ENCODE measurements at regions not wholly inside any gene's neighbourhood (a gene's known extent, or its start where the extent isn't known, plus 50 kb on each side); places are given as distances from the start of the nearest gene placed in this dataset.

GRCh38 chr5:68419637-68420452 lies 204.3 kb downstream of the PIK3R1 start:
- H3K27ac Mint-ChIP-seq: no peak overlapping the region
- peaks cover 13% of the 10 kb centered on the region for H3K4me1 Mint-ChIP-seq
- ATAC-seq (no peak), DNase-seq (no peak)
- H3K4me3 Mint-ChIP-seq: no peak overlapping the region
- H3K27me3 Mint-ChIP-seq: no peaks in the 10 kb centered on the region
- no peaks in the 10 kb centered on the region for H3K36me3 Mint-ChIP-seq (ENCODE audit: low read depth)
- no peaks in the 10 kb centered on the region for H3K9me3 ChIP-seq (ENCODE audit: control insufficient read depth, low read length, poor library complexity, severe bottlenecking)

GRCh38 chr5:68420476-68421344 lies 205.2 kb downstream of the PIK3R1 start:
- H3K4me1 Mint-ChIP-seq: peaks cover 18% of the 10 kb centered on the region
- no peak overlapping the region for H3K4me3 Mint-ChIP-seq
- H3K27ac Mint-ChIP-seq: no peak overlapping the region
- H3K36me3 Mint-ChIP-seq (ENCODE audit: low read depth): no peaks in the 10 kb centered on the region
- DNase-seq (no peak), ATAC-seq (no peak)
- H3K27me3 Mint-ChIP-seq: no peaks in the 10 kb centered on the region
- no peaks in the 10 kb centered on the region for H3K9me3 ChIP-seq (ENCODE audit: control insufficient read depth, low read length, poor library complexity, severe bottlenecking)

GRCh38 chr5:68421485-68422220 lies 206.1 kb downstream of the PIK3R1 start:
- Mint-ChIP-seq H3K36me3 (ENCODE audit: low read depth) (no peaks in the 10 kb centered on the region), H3K27ac (no peak overlapping the region), H3K27me3 (no peaks in the 10 kb centered on the region), H3K4me3 (no peak overlapping the region), H3K4me1 (peaks cover 25% of the 10 kb centered on the region)
- ATAC-seq: no peak
- no peaks in the 10 kb centered on the region for H3K9me3 ChIP-seq (ENCODE audit: control insufficient read depth, low read length, poor library complexity, severe bottlenecking)
- no peak for DNase-seq

- H3K36me3 Mint-ChIP-seq (ENCODE audit: low read depth): no peaks in the 10 kb centered on the region
- peaks cover 26% of the 10 kb centered on the region for H3K4me1 Mint-ChIP-seq
- peak overlapping the region; percentile 83 for H3K27ac Mint-ChIP-seq
- ATAC-seq: no peak
- H3K27me3 Mint-ChIP-seq: no peaks in the 10 kb centered on the region
- no peak for DNase-seq
- H3K4me3 Mint-ChIP-seq: no peak overlapping the region
- H3K9me3 ChIP-seq (ENCODE audit: control insufficient read depth, low read length, poor library complexity, severe bottlenecking): no peaks in the 10 kb centered on the region
These were observed 207.7 kb downstream of the PIK3R1 start for GRCh38 chr5:68423154-68423811.

GRCh38 chr5:68424799-68425537 lies 209.4 kb downstream of the PIK3R1 start:
- Mint-ChIP-seq H3K27me3 (no peaks in the 10 kb centered on the region), H3K36me3 (ENCODE audit: low read depth) (no peaks in the 10 kb centered on the region), H3K27ac (peak overlapping the region; percentile 83), H3K4me3 (peak overlapping the region; percentile 19), H3K4me1 (peaks cover 26% of the 10 kb centered on the region)
- DNase-seq: no peak
- ATAC-seq: peak; percentile 92
- H3K9me3 ChIP-seq (ENCODE audit: control insufficient read depth, low read length, poor library complexity, severe bottlenecking): no peaks in the 10 kb centered on the region

GRCh38 chr5:68426586-68426985 lies 211.0 kb downstream of the PIK3R1 start:
- Mint-ChIP-seq H3K27me3 (no peaks in the 10 kb centered on the region), H3K36me3 (ENCODE audit: low read depth) (no peaks in the 10 kb centered on the region), H3K4me1 (peaks cover 26% of the 10 kb centered on the region), H3K27ac (peak overlapping the region; percentile 83), H3K4me3 (no peak overlapping the region)
- H3K9me3 ChIP-seq (ENCODE audit: control insufficient read depth, low read length, poor library complexity, severe bottlenecking): no peaks in the 10 kb centered on the region
- ATAC-seq (no peak), DNase-seq (no peak)

GRCh38 chr5:68428231-68428811 lies 212.8 kb downstream of the PIK3R1 start:
- Mint-ChIP-seq H3K27me3 (no peaks in the 10 kb centered on the region), H3K27ac (no peak overlapping the region), H3K4me3 (no peak overlapping the region), H3K36me3 (ENCODE audit: low read depth) (no peaks in the 10 kb centered on the region), H3K4me1 (peaks cover 35% of the 10 kb centered on the region)
- DNase-seq (no peak), ATAC-seq (no peak)
- no peaks in the 10 kb centered on the region for H3K9me3 ChIP-seq (ENCODE audit: control insufficient read depth, low read length, poor library complexity, severe bottlenecking)

- Mint-ChIP-seq H3K27me3 (no peaks in the 10 kb centered on the region), H3K27ac (no peak overlapping the region)
These were observed 214.0 kb downstream of the PIK3R1 start for GRCh38 chr5:68429510-68429909.

GRCh38 chr5:68430279-68430678 lies 214.7 kb downstream of the PIK3R1 start:
- ATAC-seq (no peak), DNase-seq (no peak)
- H3K27ac Mint-ChIP-seq: no peak overlapping the region
- no peaks in the 10 kb centered on the region for H3K36me3 Mint-ChIP-seq (ENCODE audit: low read depth)
- H3K9me3 ChIP-seq (ENCODE audit: control insufficient read depth, low read length, poor library complexity, severe bottlenecking): no peaks in the 10 kb centered on the region
- peaks cover 43% of the 10 kb centered on the region for H3K4me1 Mint-ChIP-seq
- no peaks in the 10 kb centered on the region for H3K27me3 Mint-ChIP-seq
- H3K4me3 Mint-ChIP-seq: no peak overlapping the region

More at GRCh38 chr5:68429510-68429909, 214.0 kb downstream of the PIK3R1 start:
- no peak overlapping the region for H3K4me3 Mint-ChIP-seq
- DNase-seq (no peak), ATAC-seq (no peak)
- no peaks in the 10 kb centered on the region for H3K36me3 Mint-ChIP-seq (ENCODE audit: low read depth)
- H3K4me1 Mint-ChIP-seq: peaks cover 42% of the 10 kb centered on the region
- H3K9me3 ChIP-seq (ENCODE audit: control insufficient read depth, low read length, poor library complexity, severe bottlenecking): no peaks in the 10 kb centered on the region

- H3K27ac Mint-ChIP-seq: no peak overlapping the region
- H3K4me1 Mint-ChIP-seq: peaks cover 39% of the 10 kb centered on the region
- H3K36me3 Mint-ChIP-seq (ENCODE audit: low read depth): no peaks in the 10 kb centered on the region
- H3K4me3 Mint-ChIP-seq: no peak overlapping the region
- DNase-seq (no peak), ATAC-seq (no peak)
- no peaks in the 10 kb centered on the region for H3K27me3 Mint-ChIP-seq
- H3K9me3 ChIP-seq (ENCODE audit: control insufficient read depth, low read length, poor library complexity, severe bottlenecking): no peaks in the 10 kb centered on the region
These were observed 215.6 kb downstream of the PIK3R1 start for GRCh38 chr5:68431186-68431585.

- Mint-ChIP-seq H3K36me3 (ENCODE audit: low read depth) (no peaks in the 10 kb centered on the region), H3K27ac (peak overlapping the region; percentile 53), H3K4me1 (peaks cover 34% of the 10 kb centered on the region), H3K27me3 (no peaks in the 10 kb centered on the region), H3K4me3 (no peak overlapping the region)
- DNase-seq (no peak), ATAC-seq (no peak)
- no peaks in the 10 kb centered on the region for H3K9me3 ChIP-seq (ENCODE audit: control insufficient read depth, low read length, poor library complexity, severe bottlenecking)
These were observed 216.2 kb downstream of the PIK3R1 start for GRCh38 chr5:68431601-68432337.
